ENCODE measurements at regions not wholly inside any gene's neighbourhood (a gene's known extent, or its start where the extent isn't known, plus 50 kb on each side); places are given as distances from the start of the nearest gene placed in this dataset.

GRCh38 chr18:60112369-60112768, 212.6 kb downstream of the PMAIP1 start:
- DNase-seq (ENCODE audit: low read depth) (peak; percentile 33), FAIRE-seq (peak; percentile 28)
- Histone ChIP-seq H3K4me3 (ENCODE audit: low read depth, low read length) (no peak overlapping the region), H3K27me3 (ENCODE audit: control insufficient read depth, insufficient read depth, low read length) (no peaks in the 10 kb centered on the region), H3K36me3 (ENCODE audit: control insufficient read depth, insufficient read depth, low read length) (no peaks in the 10 kb centered on the region)
- no peak for TF ChIP-seq CTCF (IDR thresholded peaks at IDR 0.05; ENCODE audit: insufficient read depth, low read length, severe bottlenecking)

- H3K4me3 ChIP-seq (ENCODE audit: low read depth, low read length), result no peak overlapping the region
- no peaks in the 10 kb centered on the region for H3K36me3 ChIP-seq (ENCODE audit: control insufficient read depth, insufficient read depth, low read length)
- no peak for TF ChIP-seq CTCF (IDR thresholded peaks at IDR 0.05; ENCODE audit: insufficient read depth, low read length, severe bottlenecking)
- no peak for FAIRE-seq
- DNase-seq (ENCODE audit: low read depth), result no peak
- H3K27me3 ChIP-seq (ENCODE audit: control insufficient read depth, insufficient read depth, low read length), result no peaks in the 10 kb centered on the region
Observed at GRCh38 chr18:60111525-60111924, 211.7 kb downstream of the PMAIP1 start.

- no peak for FAIRE-seq
- DNase-seq (ENCODE audit: low read depth), result no peak
- no peak for TF ChIP-seq CTCF (IDR thresholded peaks at IDR 0.05; ENCODE audit: insufficient read depth, low read length, severe bottlenecking)
- H3K36me3 ChIP-seq (ENCODE audit: control insufficient read depth, insufficient read depth, low read length), result no peaks in the 10 kb centered on the region
- no peak overlapping the region for H3K4me3 ChIP-seq (ENCODE audit: low read depth, low read length)
- no peaks in the 10 kb centered on the region for H3K27me3 ChIP-seq (ENCODE audit: control insufficient read depth, insufficient read depth, low read length)
Observed at GRCh38 chr18:60110836-60111235, 211.0 kb downstream of the PMAIP1 start.

- no peak overlapping the region for H3K4me3 ChIP-seq (ENCODE audit: low read depth, low read length)
- H3K27me3 ChIP-seq (ENCODE audit: control insufficient read depth, insufficient read depth, low read length), result peaks cover 2% of the 10 kb centered on the region
- DNase-seq (ENCODE audit: low read depth), result no peak
- H3K36me3 ChIP-seq (ENCODE audit: control insufficient read depth, insufficient read depth, low read length), result no peaks in the 10 kb centered on the region
- no peak for FAIRE-seq
- TF ChIP-seq CTCF (IDR thresholded peaks at IDR 0.05; ENCODE audit: insufficient read depth, low read length, severe bottlenecking), result no peak
Observed at GRCh38 chr18:60100778-60101177, 201.0 kb downstream of the PMAIP1 start.

GRCh38 chr18:60099709-60100108, 199.9 kb downstream of the PMAIP1 start:
- no peak overlapping the region for H3K4me3 ChIP-seq (ENCODE audit: low read depth, low read length)
- no peaks in the 10 kb centered on the region for H3K36me3 ChIP-seq (ENCODE audit: control insufficient read depth, insufficient read depth, low read length)
- no peaks in the 10 kb centered on the region for H3K27me3 ChIP-seq (ENCODE audit: control insufficient read depth, insufficient read depth, low read length)
- FAIRE-seq, result no peak
- TF ChIP-seq CTCF (IDR thresholded peaks at IDR 0.05; ENCODE audit: insufficient read depth, low read length, severe bottlenecking), result no peak
- DNase-seq (ENCODE audit: low read depth), result no peak

GRCh38 chr18:60096428-60096827, 196.6 kb downstream of the PMAIP1 start:
- peak; percentile 35 for DNase-seq (ENCODE audit: low read depth)

More at GRCh38 chr18:60096428-60096827, 196.6 kb downstream of the PMAIP1 start:
- no peaks in the 10 kb centered on the region for H3K27me3 ChIP-seq (ENCODE audit: control insufficient read depth, insufficient read depth, low read length)
- no peaks in the 10 kb centered on the region for H3K36me3 ChIP-seq (ENCODE audit: control insufficient read depth, insufficient read depth, low read length)
- H3K4me3 ChIP-seq (ENCODE audit: low read depth, low read length), result no peak overlapping the region
- FAIRE-seq, result no peak
- TF ChIP-seq CTCF (IDR thresholded peaks at IDR 0.05; ENCODE audit: insufficient read depth, low read length, severe bottlenecking), result no peak

All from bronchial epithelial cell (primary cell).